ENCODE measurements at regions not wholly inside any gene's neighbourhood (a gene's known extent, or its start where the extent isn't known, plus 50 kb on each side); places are given as distances from the start of the nearest gene placed in this dataset.

DNA sequence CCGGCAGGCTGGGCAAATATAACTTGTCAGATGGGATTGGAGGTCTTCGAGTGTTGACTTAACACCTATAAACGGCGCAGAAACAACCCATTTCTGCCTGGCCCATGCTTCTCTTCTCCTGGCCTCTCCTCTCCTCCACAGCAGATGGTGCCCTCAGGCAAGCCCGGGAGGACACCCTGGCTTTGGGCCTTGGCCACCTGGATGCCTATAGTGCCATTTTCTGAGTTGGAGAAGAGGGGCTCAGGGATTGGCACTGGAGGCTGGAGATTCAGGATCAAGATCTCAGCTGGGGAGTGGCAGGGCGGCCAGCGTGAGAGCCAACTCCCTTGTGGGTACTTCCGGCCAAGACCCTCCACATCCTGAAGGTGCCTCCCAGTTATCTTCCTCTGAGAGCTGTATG is 211.9 kb upstream of the PMEPA1 start:
- H3K27me3 ChIP-seq (ENCODE audit: insufficient read depth) = no peaks in the 10 kb centered on the region
- H3K4me2 ChIP-seq = no peak overlapping the region
- TF ChIP-seq STAT1 (IDR thresholded peaks at IDR 0.05; ENCODE audit: unreplicated experiment) (no peak), ZNF331 (CRISPR knock-in tag; IDR thresholded peaks at IDR 0.05; ENCODE audit: low read depth) (no peak), REST (IDR thresholded peaks at IDR 0.05; ENCODE audit: unreplicated experiment) (no peak), NANOG (IDR thresholded peaks at IDR 0.05; ENCODE audit: borderline replicate concordance) (no peak), EZH2 (IDR thresholded peaks at IDR 0.05; ENCODE audit: low read depth, unreplicated experiment) (no peak), EZH2phosphoT487 (IDR thresholded peaks at IDR 0.05; ENCODE audit: unreplicated experiment) (no peak), ZNF114 (CRISPR knock-in tag; IDR thresholded peaks at IDR 0.05) (no peak), POLR2AphosphoS5 (IDR thresholded peaks at IDR 0.05; ENCODE audit: low read depth) (no peak), CREB1 (CRISPR knock-in tag; IDR thresholded peaks at IDR 0.05; ENCODE audit: low read depth) (no peak), JUNB (IDR thresholded peaks at IDR 0.05; ENCODE audit: unreplicated experiment) (no peak)
- TF ChIP-seq, protein P1, sequence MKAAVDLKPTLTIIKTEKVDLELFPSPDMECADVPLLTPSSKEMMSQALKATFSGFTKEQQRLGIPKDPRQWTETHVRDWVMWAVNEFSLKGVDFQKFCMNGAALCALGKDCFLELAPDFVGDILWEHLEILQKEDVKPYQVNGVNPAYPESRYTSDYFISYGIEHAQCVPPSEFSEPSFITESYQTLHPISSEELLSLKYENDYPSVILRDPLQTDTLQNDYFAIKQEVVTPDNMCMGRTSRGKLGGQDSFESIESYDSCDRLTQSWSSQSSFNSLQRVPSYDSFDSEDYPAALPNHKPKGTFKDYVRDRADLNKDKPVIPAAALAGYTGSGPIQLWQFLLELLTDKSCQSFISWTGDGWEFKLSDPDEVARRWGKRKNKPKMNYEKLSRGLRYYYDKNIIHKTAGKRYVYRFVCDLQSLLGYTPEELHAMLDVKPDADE (IDR thresholded peaks at IDR 0.05) = no peak
- TF ChIP-seq, protein P2, sequence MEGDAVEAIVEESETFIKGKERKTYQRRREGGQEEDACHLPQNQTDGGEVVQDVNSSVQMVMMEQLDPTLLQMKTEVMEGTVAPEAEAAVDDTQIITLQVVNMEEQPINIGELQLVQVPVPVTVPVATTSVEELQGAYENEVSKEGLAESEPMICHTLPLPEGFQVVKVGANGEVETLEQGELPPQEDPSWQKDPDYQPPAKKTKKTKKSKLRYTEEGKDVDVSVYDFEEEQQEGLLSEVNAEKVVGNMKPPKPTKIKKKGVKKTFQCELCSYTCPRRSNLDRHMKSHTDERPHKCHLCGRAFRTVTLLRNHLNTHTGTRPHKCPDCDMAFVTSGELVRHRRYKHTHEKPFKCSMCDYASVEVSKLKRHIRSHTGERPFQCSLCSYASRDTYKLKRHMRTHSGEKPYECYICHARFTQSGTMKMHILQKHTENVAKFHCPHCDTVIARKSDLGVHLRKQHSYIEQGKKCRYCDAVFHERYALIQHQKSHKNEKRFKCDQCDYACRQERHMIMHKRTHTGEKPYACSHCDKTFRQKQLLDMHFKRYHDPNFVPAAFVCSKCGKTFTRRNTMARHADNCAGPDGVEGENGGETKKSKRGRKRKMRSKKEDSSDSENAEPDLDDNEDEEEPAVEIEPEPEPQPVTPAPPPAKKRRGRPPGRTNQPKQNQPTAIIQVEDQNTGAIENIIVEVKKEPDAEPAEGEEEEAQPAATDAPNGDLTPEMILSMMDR (conservative IDR thresholded peaks at IDR 0.05; ENCODE audit: low read depth in 2 of 2) = no peak
- TF ChIP-seq, protein P3, sequence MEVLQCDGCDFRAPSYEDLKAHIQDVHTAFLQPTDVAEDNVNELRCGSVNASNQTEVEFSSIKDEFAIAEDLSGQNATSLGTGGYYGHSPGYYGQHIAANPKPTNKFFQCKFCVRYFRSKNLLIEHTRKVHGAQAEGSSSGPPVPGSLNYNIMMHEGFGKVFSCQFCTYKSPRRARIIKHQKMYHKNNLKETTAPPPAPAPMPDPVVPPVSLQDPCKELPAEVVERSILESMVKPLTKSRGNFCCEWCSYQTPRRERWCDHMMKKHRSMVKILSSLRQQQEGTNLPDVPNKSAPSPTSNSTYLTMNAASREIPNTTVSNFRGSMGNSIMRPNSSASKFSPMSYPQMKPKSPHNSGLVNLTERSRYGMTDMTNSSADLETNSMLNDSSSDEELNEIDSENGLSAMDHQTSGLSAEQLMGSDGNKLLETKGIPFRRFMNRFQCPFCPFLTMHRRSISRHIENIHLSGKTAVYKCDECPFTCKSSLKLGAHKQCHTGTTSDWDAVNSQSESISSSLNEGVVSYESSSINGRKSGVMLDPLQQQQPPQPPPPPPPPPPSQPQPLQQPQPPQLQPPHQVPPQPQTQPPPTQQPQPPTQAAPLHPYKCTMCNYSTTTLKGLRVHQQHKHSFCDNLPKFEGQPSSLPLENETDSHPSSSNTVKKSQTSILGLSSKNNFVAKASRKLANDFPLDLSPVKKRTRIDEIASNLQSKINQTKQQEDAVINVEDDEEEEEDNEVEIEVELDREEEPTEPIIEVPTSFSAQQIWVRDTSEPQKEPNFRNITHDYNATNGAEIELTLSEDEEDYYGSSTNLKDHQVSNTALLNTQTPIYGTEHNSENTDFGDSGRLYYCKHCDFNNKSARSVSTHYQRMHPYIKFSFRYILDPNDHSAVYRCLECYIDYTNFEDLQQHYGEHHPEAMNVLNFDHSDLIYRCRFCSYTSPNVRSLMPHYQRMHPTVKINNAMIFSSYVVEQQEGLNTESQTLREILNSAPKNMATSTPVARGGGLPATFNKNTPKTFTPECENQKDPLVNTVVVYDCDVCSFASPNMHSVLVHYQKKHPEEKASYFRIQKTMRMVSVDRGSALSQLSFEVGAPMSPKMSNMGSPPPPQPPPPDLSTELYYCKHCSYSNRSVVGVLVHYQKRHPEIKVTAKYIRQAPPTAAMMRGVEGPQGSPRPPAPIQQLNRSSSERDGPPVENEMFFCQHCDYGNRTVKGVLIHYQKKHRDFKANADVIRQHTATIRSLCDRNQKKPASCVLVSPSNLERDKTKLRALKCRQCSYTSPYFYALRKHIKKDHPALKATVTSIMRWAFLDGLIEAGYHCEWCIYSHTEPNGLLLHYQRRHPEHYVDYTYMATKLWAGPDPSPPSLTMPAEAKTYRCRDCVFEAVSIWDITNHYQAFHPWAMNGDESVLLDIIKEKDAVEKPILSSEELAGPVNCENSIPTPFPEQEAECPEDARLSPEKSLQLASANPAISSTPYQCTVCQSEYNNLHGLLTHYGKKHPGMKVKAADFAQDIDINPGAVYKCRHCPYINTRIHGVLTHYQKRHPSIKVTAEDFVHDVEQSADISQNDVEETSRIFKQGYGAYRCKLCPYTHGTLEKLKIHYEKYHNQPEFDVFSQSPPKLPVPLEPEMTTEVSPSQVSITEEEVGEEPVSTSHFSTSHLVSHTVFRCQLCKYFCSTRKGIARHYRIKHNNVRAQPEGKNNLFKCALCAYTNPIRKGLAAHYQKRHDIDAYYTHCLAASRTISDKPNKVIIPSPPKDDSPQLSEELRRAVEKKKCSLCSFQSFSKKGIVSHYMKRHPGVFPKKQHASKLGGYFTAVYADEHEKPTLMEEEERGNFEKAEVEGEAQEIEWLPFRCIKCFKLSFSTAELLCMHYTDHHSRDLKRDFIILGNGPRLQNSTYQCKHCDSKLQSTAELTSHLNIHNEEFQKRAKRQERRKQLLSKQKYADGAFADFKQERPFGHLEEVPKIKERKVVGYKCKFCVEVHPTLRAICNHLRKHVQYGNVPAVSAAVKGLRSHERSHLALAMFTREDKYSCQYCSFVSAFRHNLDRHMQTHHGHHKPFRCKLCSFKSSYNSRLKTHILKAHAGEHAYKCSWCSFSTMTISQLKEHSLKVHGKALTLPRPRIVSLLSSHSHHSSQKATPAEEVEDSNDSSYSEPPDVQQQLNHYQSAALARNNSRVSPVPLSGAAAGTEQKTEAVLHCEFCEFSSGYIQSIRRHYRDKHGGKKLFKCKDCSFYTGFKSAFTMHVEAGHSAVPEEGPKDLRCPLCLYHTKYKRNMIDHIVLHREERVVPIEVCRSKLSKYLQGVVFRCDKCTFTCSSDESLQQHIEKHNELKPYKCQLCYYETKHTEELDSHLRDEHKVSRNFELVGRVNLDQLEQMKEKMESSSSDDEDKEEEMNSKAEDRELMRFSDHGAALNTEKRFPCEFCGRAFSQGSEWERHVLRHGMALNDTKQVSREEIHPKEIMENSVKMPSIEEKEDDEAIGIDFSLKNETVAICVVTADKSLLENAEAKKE (CRISPR knock-in tag; IDR thresholded peaks at IDR 0.05) = no peak
- no peaks in the 10 kb centered on the region; the same call in 1 of the 2 replicates for H3K4me1 ChIP-seq (ENCODE audit: insufficient read depth)
- peaks cover 26% of the 10 kb centered on the region for H3K4me1 Mint-ChIP-seq
- DNase-seq (ENCODE audit: low spot score) (no peak), ATAC-seq (no peak)
- no peaks in the 10 kb centered on the region for H3F3A ChIP-seq (replicated peaks; ENCODE audit: low read depth)
- 0 out of 2 replicates have a peak, but pooled peaks cover 7% of the 10 kb centered on the region for H3K36me3 ChIP-seq (ENCODE audit: insufficient read depth)
- H3K27me3 Mint-ChIP-seq (ENCODE audit: insufficient read depth, low read depth, poor library complexity) = peaks cover 2% of the 10 kb centered on the region
- no peak overlapping the region for H3K4me3 Mint-ChIP-seq
- H3K36me3 Mint-ChIP-seq (ENCODE audit: low read depth) = peaks cover 3% of the 10 kb centered on the region; the same call in 2 of the 3 replicates
- H3K4me3 ChIP-seq = no peak overlapping the region
- no peaks in the 10 kb centered on the region for H4K20me1 ChIP-seq (replicated peaks; ENCODE audit: insufficient read depth)
- H3K27ac ChIP-seq (ENCODE audit: low read depth) = no peak overlapping the region
- peaks cover 11% of the 10 kb centered on the region for H3K9me3 Mint-ChIP-seq
- H3K27ac Mint-ChIP-seq = no peak overlapping the region
- H2AFZ ChIP-seq = 0 out of 2 replicates have a peak overlapping the region, but pooled peaks have one; percentile 43
- H3K9me2 ChIP-seq (ENCODE audit: insufficient read depth) = no peaks in the 10 kb centered on the region; the same call in 1 of the 2 replicates
- no peaks in the 10 kb centered on the region for H3K79me2 ChIP-seq (replicated peaks; ENCODE audit: insufficient read depth)
